ENCODE measurements at regions not wholly inside any gene's neighbourhood (a gene's known extent, or its start where the extent isn't known, plus 50 kb on each side); places are given as distances from the start of the nearest gene placed in this dataset.
"Not testable (repeated sequence)": the region's sequence is repeated elsewhere in the genome, so short reads cannot be mapped to it uniquely, and the experiment has no call there.

- DNase-seq (ENCODE audit: low read depth) = no peak
These were observed 1055.2 kb upstream of the POT1 start for GRCh38 chr7:125984795-125985194.

GRCh38 chr7:125971656-125972055 lies 1042.0 kb upstream of the POT1 start:
- DNase-seq (ENCODE audit: low read depth) = no peak

- DNase-seq (ENCODE audit: low read depth) = no peak
These were observed 1036.8 kb upstream of the POT1 start for GRCh38 chr7:125966278-125967048.

- DNase-seq (ENCODE audit: low read depth) = no peak
These were observed 1005.3 kb upstream of the POT1 start for GRCh38 chr7:125934955-125935354.

- no peak for DNase-seq (ENCODE audit: low read depth)
These were observed 1004.9 kb upstream of the POT1 start for GRCh38 chr7:125934539-125934938.

GRCh38 chr7:125930848-125931247 lies 1001.2 kb upstream of the POT1 start:
- no peak for DNase-seq (ENCODE audit: low read depth)

- DNase-seq (ENCODE audit: low read depth) = no peak
These were observed 997.9 kb upstream of the POT1 start for GRCh38 chr7:125927556-125927955.

GRCh38 chr7:125926621-125927020 lies 997.0 kb upstream of the POT1 start:
- no peak for DNase-seq (ENCODE audit: low read depth)

- DNase-seq (ENCODE audit: low read depth) = no peak
These were observed 994.4 kb upstream of the POT1 start for GRCh38 chr7:125924037-125924436.

GRCh38 chr7:125915381-125915948 lies 985.8 kb upstream of the POT1 start:
- DNase-seq (ENCODE audit: low read depth) = not testable (repeated sequence)

- DNase-seq (ENCODE audit: low read depth) = no peak
These were observed 979.1 kb upstream of the POT1 start for GRCh38 chr7:125908711-125909110.

- no peak for DNase-seq (ENCODE audit: low read depth)
These were observed 970.0 kb upstream of the POT1 start for GRCh38 chr7:125899577-125899976.

GRCh38 chr7:125892434-125892833 lies 962.8 kb upstream of the POT1 start:
- DNase-seq (ENCODE audit: low read depth) = no peak

- DNase-seq (ENCODE audit: low read depth) = no peak
These were observed 949.4 kb upstream of the POT1 start for GRCh38 chr7:125878988-125879387.

- DNase-seq (ENCODE audit: low read depth) = no peak
These were observed 948.8 kb upstream of the POT1 start for GRCh38 chr7:125878235-125878956.

GRCh38 chr7:125877246-125877645 lies 947.6 kb upstream of the POT1 start:
- no peak for DNase-seq (ENCODE audit: low read depth)

GRCh38 chr7:125876431-125876830 lies 946.8 kb upstream of the POT1 start:
- no peak for DNase-seq (ENCODE audit: low read depth)

GRCh38 chr7:125871431-125871830 lies 941.8 kb upstream of the POT1 start:
- DNase-seq (ENCODE audit: low read depth) = no peak

GRCh38 chr7:125857606-125858005 lies 928.0 kb upstream of the POT1 start:
- DNase-seq (ENCODE audit: low read depth) = no peak

GRCh38 chr7:125848157-125848556 lies 918.5 kb upstream of the POT1 start:
- DNase-seq (ENCODE audit: low read depth) = no peak

GRCh38 chr7:125847692-125848091 lies 918.1 kb upstream of the POT1 start:
- DNase-seq (ENCODE audit: low read depth) = no peak

GRCh38 chr7:125847055-125847454 lies 917.4 kb upstream of the POT1 start:
- no peak for DNase-seq (ENCODE audit: low read depth)

GRCh38 chr7:125845686-125846085 lies 916.1 kb upstream of the POT1 start:
- no peak for DNase-seq (ENCODE audit: low read depth)

Measured in CMK (cell line).